ENCODE measurements at regions not wholly inside any gene's neighbourhood (a gene's known extent, or its start where the extent isn't known, plus 50 kb on each side); places are given as distances from the start of the nearest gene placed in this dataset.

GRCh38 chr3:28860307-28860706 is 420.6 kb upstream of the RBMS3 start:
- no peak for DNase-seq

GRCh38 chr3:28863186-28863585 is 417.7 kb upstream of the RBMS3 start:
- Histone ChIP-seq H3K4me3 (no peak overlapping the region), H3K4me1 (no peaks in the 10 kb centered on the region), H3K27me3 (no peaks in the 10 kb centered on the region), H3K36me3 (no peaks in the 10 kb centered on the region), H3K27ac (no peak overlapping the region), H3K9me3 (no peaks in the 10 kb centered on the region)
- DNase-seq: no peak
- WGBS, 2 donors (ENCODE audit: low coverage in 1 of 2): 96 to 100% methylated on average over 3 to 7 of the region's 7 CpGs
- TF ChIP-seq EP300 (IDR thresholded peaks at IDR 0.05; ENCODE audit: low read depth) (no peak), CTCF (IDR thresholded peaks at IDR 0.05) (no peak), POLR2A (IDR thresholded peaks at IDR 0.05) (no peak), POLR2AphosphoS5 (IDR thresholded peaks at IDR 0.05) (no peak)
- in situ Hi-C loops (cut with MboI; ENCODE audit: low pct_ligation_motif_present in 1 of 4, low pct_unique_long_range_greater_than_20kb in 1 of 4, low sequenced_read_pairs in 3 of 4): no loop called here
- intact Hi-C loops (cut with DNase I; ENCODE audit: low total_unique reads): no loop called here

More at GRCh38 chr3:28860307-28860706, 420.6 kb upstream of the RBMS3 start:
- in situ Hi-C loops (cut with MboI; ENCODE audit: low pct_ligation_motif_present in 1 of 4, low pct_unique_long_range_greater_than_20kb in 1 of 4, low sequenced_read_pairs in 3 of 4) (no loop called here), intact Hi-C loops (cut with DNase I; ENCODE audit: low total_unique reads) (no loop called here)
- Histone ChIP-seq H3K27me3 (no peaks in the 10 kb centered on the region), H3K36me3 (no peaks in the 10 kb centered on the region), H3K4me3 (no peak overlapping the region), H3K4me1 (no peaks in the 10 kb centered on the region), H3K27ac (no peak overlapping the region), H3K9me3 (no peaks in the 10 kb centered on the region)
- 34 to 73% methylated on average over 4 of the region's 4 CpGs for WGBS, 2 donors (ENCODE audit: low coverage in 1 of 2)
- TF ChIP-seq POLR2A (IDR thresholded peaks at IDR 0.05): no peak

- WGBS, 2 donors (ENCODE audit: low coverage in 1 of 2): 22 to 65% methylated on average over 2 of the region's 2 CpGs
- intact Hi-C loops (cut with DNase I; ENCODE audit: low total_unique reads): no loop called here
Observed at GRCh38 chr3:28867836-28868235, 413.0 kb upstream of the RBMS3 start.

GRCh38 chr3:28868897-28869296 is 412.0 kb upstream of the RBMS3 start:
- Histone ChIP-seq H3K9me3 (no peaks in the 10 kb centered on the region), H3K4me3 (no peak overlapping the region), H3K36me3 (no peaks in the 10 kb centered on the region), H3K27ac (no peak overlapping the region), H3K4me1 (no peaks in the 10 kb centered on the region), H3K27me3 (no peaks in the 10 kb centered on the region)
- intact Hi-C loops (cut with DNase I; ENCODE audit: low total_unique reads): no loop called here
- in situ Hi-C loops (cut with MboI; ENCODE audit: low pct_ligation_motif_present in 1 of 4, low pct_unique_long_range_greater_than_20kb in 1 of 4, low sequenced_read_pairs in 3 of 4): no loop called here
- TF ChIP-seq POLR2A (IDR thresholded peaks at IDR 0.05) (no peak), EP300 (IDR thresholded peaks at IDR 0.05; ENCODE audit: low read depth) (no peak), POLR2AphosphoS5 (IDR thresholded peaks at IDR 0.05) (no peak)
- DNase-seq: no peak
- 40 to 51% methylated on average over 2 of the region's 2 CpGs for WGBS, 2 donors (ENCODE audit: low coverage in 1 of 2)

More at GRCh38 chr3:28867836-28868235, 413.0 kb upstream of the RBMS3 start:
- H3K4me3 ChIP-seq: no peak overlapping the region
- no peaks in the 10 kb centered on the region for H3K27me3 ChIP-seq
- H3K36me3 ChIP-seq: no peaks in the 10 kb centered on the region
- no peak for DNase-seq
- no peaks in the 10 kb centered on the region for H3K4me1 ChIP-seq
- no peaks in the 10 kb centered on the region for H3K9me3 ChIP-seq
- in situ Hi-C loops (cut with MboI; ENCODE audit: low pct_ligation_motif_present in 1 of 4, low pct_unique_long_range_greater_than_20kb in 1 of 4, low sequenced_read_pairs in 3 of 4): no loop called here
- TF ChIP-seq POLR2AphosphoS5 (IDR thresholded peaks at IDR 0.05): no peak
- TF ChIP-seq EP300 (IDR thresholded peaks at IDR 0.05; ENCODE audit: low read depth): no peak
- TF ChIP-seq POLR2A (IDR thresholded peaks at IDR 0.05): no peak
- TF ChIP-seq CTCF (IDR thresholded peaks at IDR 0.05): no peak
- no peak overlapping the region for H3K27ac ChIP-seq

- Histone ChIP-seq H3K4me3 (no peak overlapping the region), H3K27ac (no peak overlapping the region), H3K36me3 (no peaks in the 10 kb centered on the region), H3K9me3 (no peaks in the 10 kb centered on the region), H3K4me1 (no peaks in the 10 kb centered on the region), H3K27me3 (no peaks in the 10 kb centered on the region)
- intact Hi-C loops (cut with DNase I; ENCODE audit: low total_unique reads) (no loop called here), in situ Hi-C loops (cut with MboI; ENCODE audit: low pct_ligation_motif_present in 1 of 4, low pct_unique_long_range_greater_than_20kb in 1 of 4, low sequenced_read_pairs in 3 of 4) (no loop called here)
- TF ChIP-seq POLR2A (IDR thresholded peaks at IDR 0.05) (no peak), POLR2AphosphoS5 (IDR thresholded peaks at IDR 0.05) (no peak), CTCF (IDR thresholded peaks at IDR 0.05) (no peak), EP300 (IDR thresholded peaks at IDR 0.05; ENCODE audit: low read depth) (no peak)
- WGBS, 2 donors (ENCODE audit: low coverage in 1 of 2): 86 to 89% methylated on average over 1 of the region's 1 CpG
- DNase-seq: no peak
Observed at GRCh38 chr3:28877912-28878311, 403.0 kb upstream of the RBMS3 start.

Measured in transverse colon (tissue), 4 donors.